ENCODE measurements at regions not wholly inside any gene's neighbourhood (a gene's known extent, or its start where the extent isn't known, plus 50 kb on each side); places are given as distances from the start of the nearest gene placed in this dataset.

DNA sequence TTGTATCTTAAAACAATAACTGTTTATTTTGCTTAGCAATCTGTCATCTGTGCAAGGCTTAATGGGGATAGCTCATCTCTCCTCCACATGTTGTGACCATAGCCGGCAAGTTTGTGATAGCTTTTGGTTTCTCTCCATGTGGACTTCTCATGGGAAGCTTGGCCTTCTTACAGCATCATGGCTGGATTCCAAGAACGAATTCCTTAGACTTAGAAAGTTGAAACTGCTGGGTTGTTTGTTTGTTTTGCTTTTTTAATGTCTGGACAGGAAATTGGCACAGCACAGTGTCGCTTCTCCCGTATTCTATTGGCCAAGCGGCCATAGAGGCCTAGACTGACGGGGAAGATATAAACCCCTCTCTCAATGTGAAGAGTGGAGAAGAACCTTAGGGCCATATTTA is 61.0 kb upstream of the PRDM9 start:
- TF ChIP-seq, protein P1, sequence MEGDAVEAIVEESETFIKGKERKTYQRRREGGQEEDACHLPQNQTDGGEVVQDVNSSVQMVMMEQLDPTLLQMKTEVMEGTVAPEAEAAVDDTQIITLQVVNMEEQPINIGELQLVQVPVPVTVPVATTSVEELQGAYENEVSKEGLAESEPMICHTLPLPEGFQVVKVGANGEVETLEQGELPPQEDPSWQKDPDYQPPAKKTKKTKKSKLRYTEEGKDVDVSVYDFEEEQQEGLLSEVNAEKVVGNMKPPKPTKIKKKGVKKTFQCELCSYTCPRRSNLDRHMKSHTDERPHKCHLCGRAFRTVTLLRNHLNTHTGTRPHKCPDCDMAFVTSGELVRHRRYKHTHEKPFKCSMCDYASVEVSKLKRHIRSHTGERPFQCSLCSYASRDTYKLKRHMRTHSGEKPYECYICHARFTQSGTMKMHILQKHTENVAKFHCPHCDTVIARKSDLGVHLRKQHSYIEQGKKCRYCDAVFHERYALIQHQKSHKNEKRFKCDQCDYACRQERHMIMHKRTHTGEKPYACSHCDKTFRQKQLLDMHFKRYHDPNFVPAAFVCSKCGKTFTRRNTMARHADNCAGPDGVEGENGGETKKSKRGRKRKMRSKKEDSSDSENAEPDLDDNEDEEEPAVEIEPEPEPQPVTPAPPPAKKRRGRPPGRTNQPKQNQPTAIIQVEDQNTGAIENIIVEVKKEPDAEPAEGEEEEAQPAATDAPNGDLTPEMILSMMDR (IDR thresholded peaks at IDR 0.05) = no peak
- no peak for TF ChIP-seq POLR2A (IDR thresholded peaks at IDR 0.05)

Measured in body of pancreas (tissue), 4 donors.